Liver (tissue), 8 donors: ENCODE measurements at regions not wholly inside any gene's neighbourhood (a gene's known extent, or its start where the extent isn't known, plus 50 kb on each side); places are given as distances from the start of the nearest gene placed in this dataset.

Experiments
- DNase-seq: peaks from one replicate; pipeline ENCODE4 v3.0.0-alpha.2; 2017; ENCODE audit warnings: low spot score
- H3K27ac ChIP-seq, 2 donors: one replicate each; pipeline ENCODE4 v1.7.0; 2013; ENCODE audit warnings: inconsistent platforms in 2 of 2, low read length in 2 of 2, control low read depth in 1 of 2, low read depth in 1 of 2, mild to moderate bottlenecking in 1 of 2
- H3K27me3 ChIP-seq, 4 donors: one replicate each; pipeline versions ENCODE4 v1.6.1 to v1.7.0; 2013; ENCODE audit warnings: low read length in 3 of 4, inconsistent platforms in 1 of 4, mild to moderate bottlenecking in 1 of 4, moderate library complexity in 1 of 4; ENCODE audit not compliant: control insufficient read depth in 4 of 4, insufficient read depth in 4 of 4
- H3K36me3 ChIP-seq, 4 donors: one replicate each; pipeline versions ENCODE4 v1.6.1 to v1.7.0; 2013; ENCODE audit warnings: low read length in 3 of 4, mild to moderate bottlenecking in 3 of 4, low read depth in 1 of 4, moderate library complexity in 1 of 4; ENCODE audit not compliant: control insufficient read depth in 4 of 4, insufficient read depth in 3 of 4
- H3K4me1 ChIP-seq, 4 donors: one replicate each; pipeline versions ENCODE4 v1.6.1 to v1.7.0; 2013; ENCODE audit warnings: low read length in 3 of 4, mild to moderate bottlenecking in 3 of 4, moderate library complexity in 1 of 4; ENCODE audit not compliant: control insufficient read depth in 4 of 4, insufficient read depth in 4 of 4
- H3K4me3 ChIP-seq, 3 donors: one replicate each; pipeline versions ENCODE4 v1.6.1 to v1.7.0; 2013; ENCODE audit warnings: low read length in 3 of 3, control low read depth in 1 of 3, low read depth in 1 of 3, mild to moderate bottlenecking in 1 of 3
- H3K9ac ChIP-seq, 2 donors: one replicate each; pipeline ENCODE4 v1.7.0; 2013; ENCODE audit warnings: low read length in 2 of 2, mild to moderate bottlenecking in 2 of 2, moderate library complexity in 2 of 2, control low read depth in 1 of 2, low read depth in 1 of 2
- H3K9me3 ChIP-seq, 4 donors: one replicate each; pipeline versions ENCODE4 v1.6.1 to v1.7.0; 2013; ENCODE audit warnings: low read length in 3 of 4; ENCODE audit not compliant: control insufficient read depth in 4 of 4
- ATF3 ChIP-seq: IDR thresholded peaks from 2 replicates; pipeline ENCODE4 v1.6.1; 2016; ENCODE audit warnings: antibody characterized with exemption
- CTCF ChIP-seq: fragments of 150-350 bp; IDR thresholded peaks from 2 replicates; pipeline ENCODE4 v1.5.1; 2017; ENCODE audit warnings: improper control_type of control experiment, low read depth, low read length; ENCODE audit not compliant: missing input control
- EGR1 ChIP-seq, 2 donors: IDR thresholded peaks; 2 replicates each; pipeline ENCODE4 v1.6.1; 2016 to 2018; ENCODE audit warnings: antibody characterized with exemption in 2 of 2, low read depth in 2 of 2
- FOXA2 ChIP-seq: IDR thresholded peaks from 2 replicates; pipeline ENCODE4 v1.6.1; 2016; ENCODE audit warnings: antibody characterized with exemption
- GABPA ChIP-seq, 2 donors: IDR thresholded peaks in 1 of 2; conservative IDR thresholded peaks in 1 of 2; 2 replicates each; pipeline ENCODE4 v1.6.1; 2016; ENCODE audit warnings: antibody characterized with exemption in 2 of 2, mild to moderate bottlenecking in 1 of 2, moderate library complexity in 1 of 2
- HNF4A ChIP-seq, 2 donors: conservative IDR thresholded peaks; 2 replicates each; pipeline ENCODE4 v1.6.1; 2016; ENCODE audit warnings: antibody characterized with exemption in 2 of 2, mild to moderate bottlenecking in 2 of 2
- MAX ChIP-seq: IDR thresholded peaks from 2 replicates; pipeline ENCODE4 v1.6.1; 2016; ENCODE audit warnings: antibody characterized with exemption
- NR2F2 ChIP-seq: IDR thresholded peaks from 2 replicates; pipeline ENCODE4 v1.6.1; 2016; ENCODE audit warnings: antibody characterized with exemption
- REST ChIP-seq: IDR thresholded peaks from 2 replicates; pipeline ENCODE4 v1.6.1; 2016; ENCODE audit warnings: antibody characterized with exemption, mild to moderate bottlenecking
- RXRA ChIP-seq, 2 donors: IDR thresholded peaks; 2 replicates each; pipeline ENCODE4 v1.6.1; 2017 to 2018; ENCODE audit warnings: antibody characterized with exemption in 2 of 2, mild to moderate bottlenecking in 1 of 2
- SP1 ChIP-seq: IDR thresholded peaks from 2 replicates; pipeline ENCODE4 v1.6.1; 2018; ENCODE audit warnings: antibody characterized with exemption, mild to moderate bottlenecking
- TAF1 ChIP-seq: conservative IDR thresholded peaks from 2 replicates; pipeline ENCODE4 v1.6.1; 2016; ENCODE audit warnings: antibody characterized with exemption, mild to moderate bottlenecking
- YY1 ChIP-seq: IDR thresholded peaks from 2 replicates; pipeline ENCODE4 v1.6.1; 2016; ENCODE audit warnings: antibody characterized with exemption, mild to moderate bottlenecking
- ZBTB33 ChIP-seq: IDR thresholded peaks from 2 replicates; pipeline ENCODE4 v1.6.1; 2016; ENCODE audit warnings: antibody characterized with exemption
- WGBS: extraction: QIAGEN DNeasy Blood & Tissue Kit; methylation state at CpG from one replicate; pipeline ENCODE4 v1.1.7; 2013; 5-methylcytosine and 5-hydroxymethylcytosine counted together
- donor health status: healthy.
- donor health status: healthy.
- donor health status: healthy.
- donor health status: healthy.
- donor health status: healthy.

GRCh38 chr4:117326091-117326490, 240.7 kb upstream of the TRAM1L1 start:
- Histone ChIP-seq H3K4me1 (no peaks in the 10 kb centered on the region), H3K27ac (no peak overlapping the region), H3K36me3 (no peaks in the 10 kb centered on the region), H3K4me3 (no peak overlapping the region), H3K27me3 (no peaks in the 10 kb centered on the region), H3K9me3 (no peaks in the 10 kb centered on the region), H3K9ac (no peak overlapping the region)
- no peak for DNase-seq
- no peak for TF ChIP-seq TAF1
- TF ChIP-seq GABPA (IDR thresholded peaks at IDR 0.05 in 1 of 2, conservative IDR thresholded peaks at IDR 0.05 in 1 of 2): no peak
- 80% methylated on average over 3 of the region's 3 CpGs for WGBS

- TF ChIP-seq MAX (no peak), YY1 (no peak), ATF3 (no peak), REST (no peak), HNF4A (conservative IDR thresholded peaks at IDR 0.05) (no peak), NR2F2 (no peak), SP1 (no peak), RXRA (IDR thresholded peaks at IDR 0.05) (no peak), FOXA2 (no peak), EGR1 (IDR thresholded peaks at IDR 0.05; ENCODE audit: low read depth in 2 of 2) (no peak), CTCF (no peak), ZBTB33 (no peak)
- H3K27me3 ChIP-seq: no peaks in the 10 kb centered on the region
- no peaks in the 10 kb centered on the region for H3K4me1 ChIP-seq
- H3K27ac ChIP-seq: no peak overlapping the region
- 77% methylated on average over 3 of the region's 3 CpGs for WGBS
- H3K36me3 ChIP-seq: no peaks in the 10 kb centered on the region
- H3K4me3 ChIP-seq: no peak overlapping the region
- H3K9ac ChIP-seq: no peak overlapping the region
- no peaks in the 10 kb centered on the region for H3K9me3 ChIP-seq
- no peak for DNase-seq
These were observed 242.1 kb upstream of the TRAM1L1 start for GRCh38 chr4:117327491-117327890.
